Skeletal muscle tissue (tissue), 3 donors: ENCODE measurements at regions not wholly inside any gene's neighbourhood (a gene's known extent, or its start where the extent isn't known, plus 50 kb on each side); places are given as distances from the start of the nearest gene placed in this dataset.

Experiments
- H3K27ac ChIP-seq: one replicate; pipeline ENCODE4 v1.7.0; 2013; ENCODE audit warnings: mild to moderate bottlenecking, low read depth, low read length, inconsistent platforms
- H3K27me3 ChIP-seq, 3 donors: one replicate each; pipeline ENCODE4 v1.7.0; 2013; ENCODE audit warnings: low read length in 3 of 3; ENCODE audit not compliant: control insufficient read depth in 3 of 3, insufficient read depth in 3 of 3
- H3K36me3 ChIP-seq, 3 donors: one replicate each; pipeline ENCODE4 v1.7.0; 2013; ENCODE audit warnings: low read length in 3 of 3; ENCODE audit not compliant: control insufficient read depth in 3 of 3, insufficient read depth in 3 of 3
- H3K4me1 ChIP-seq, 3 donors: one replicate each; pipeline ENCODE4 v1.7.0; 2013; ENCODE audit warnings: low read length in 3 of 3, mild to moderate bottlenecking in 3 of 3; ENCODE audit not compliant: control insufficient read depth in 3 of 3, insufficient read depth in 3 of 3
- H3K4me3 ChIP-seq, 3 donors: one replicate each; pipeline ENCODE4 v1.7.0; 2013; ENCODE audit warnings: low read length in 3 of 3
- H3K9ac ChIP-seq, 3 donors: one replicate each; pipeline ENCODE4 v1.7.0; 2013; ENCODE audit warnings: low read length in 3 of 3, mild to moderate bottlenecking in 3 of 3, moderate library complexity in 2 of 3, low read depth in 1 of 3
- H3K9me3 ChIP-seq, 3 donors: one replicate each; pipeline ENCODE4 v1.7.0; 2013; ENCODE audit warnings: low read length in 3 of 3; ENCODE audit not compliant: control insufficient read depth in 3 of 3
- donor health status: Osteomylitis.

DNA sequence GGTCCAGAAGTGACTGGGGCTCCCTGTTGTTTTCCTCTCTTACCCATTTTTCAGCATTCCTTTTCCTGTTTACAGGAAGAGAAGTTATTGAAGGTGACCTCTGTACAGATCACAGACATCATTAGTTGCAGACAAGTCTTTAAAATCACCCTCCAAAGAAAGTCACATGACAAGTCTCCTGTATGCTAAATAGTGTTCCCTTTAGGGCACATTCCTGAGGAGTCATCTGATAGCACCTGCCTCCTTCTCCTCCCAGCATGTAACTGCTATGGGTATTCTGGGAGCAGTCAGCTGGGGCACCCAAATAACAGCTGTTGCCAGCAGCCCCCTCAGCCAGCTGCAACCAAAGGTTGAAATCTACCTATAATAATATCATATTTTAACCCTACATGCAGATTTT lies 200.6 kb downstream of the PTGER3 start:
- H3K36me3 ChIP-seq, result no peaks in the 10 kb centered on the region
- no peak overlapping the region for H3K27ac ChIP-seq
- H3K27me3 ChIP-seq, result no peaks in the 10 kb centered on the region

DNA sequence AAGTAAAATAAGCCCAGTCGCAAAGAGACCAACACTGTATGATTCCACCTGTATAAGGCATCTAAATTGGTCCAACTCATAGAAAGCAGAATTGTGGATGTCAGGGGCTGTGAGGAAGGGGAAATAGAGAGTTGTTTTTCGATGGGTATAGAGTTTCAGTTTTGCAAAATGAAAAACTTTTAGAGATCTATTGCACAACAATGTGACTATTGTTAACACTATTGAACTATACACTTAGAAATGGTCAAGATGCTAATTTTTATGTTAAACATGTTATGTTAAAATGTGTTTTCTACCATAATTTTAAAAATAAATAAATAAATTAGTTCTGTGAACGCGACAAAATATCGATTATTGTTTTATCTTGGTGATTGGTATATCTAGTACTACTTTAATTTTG lies 192.4 kb downstream of the PTGER3 start:
- H3K27me3 ChIP-seq, result no peaks in the 10 kb centered on the region

More for the DNA sequence above, 200.6 kb downstream of the PTGER3 start:
- H3K4me1 ChIP-seq, result no peaks in the 10 kb centered on the region
- H3K9ac ChIP-seq, result no peak overlapping the region
- no peak overlapping the region for H3K4me3 ChIP-seq
- no peaks in the 10 kb centered on the region for H3K9me3 ChIP-seq

GRCh38 chr1:70856201-70856600 lies 191.4 kb downstream of the PTGER3 start:
- Histone ChIP-seq H3K36me3 (no peaks in the 10 kb centered on the region), H3K4me1 (no peaks in the 10 kb centered on the region), H3K9ac (no peak overlapping the region), H3K27ac (no peak overlapping the region), H3K4me3 (no peak overlapping the region), H3K27me3 (no peaks in the 10 kb centered on the region), H3K9me3 (no peaks in the 10 kb centered on the region)

More for the DNA sequence above, 192.4 kb downstream of the PTGER3 start:
- H3K27ac ChIP-seq, result no peak overlapping the region
- no peaks in the 10 kb centered on the region for H3K9me3 ChIP-seq
- no peak overlapping the region for H3K4me3 ChIP-seq
- H3K9ac ChIP-seq, result no peak overlapping the region
- H3K4me1 ChIP-seq, result no peaks in the 10 kb centered on the region
- H3K36me3 ChIP-seq, result no peaks in the 10 kb centered on the region

DNA sequence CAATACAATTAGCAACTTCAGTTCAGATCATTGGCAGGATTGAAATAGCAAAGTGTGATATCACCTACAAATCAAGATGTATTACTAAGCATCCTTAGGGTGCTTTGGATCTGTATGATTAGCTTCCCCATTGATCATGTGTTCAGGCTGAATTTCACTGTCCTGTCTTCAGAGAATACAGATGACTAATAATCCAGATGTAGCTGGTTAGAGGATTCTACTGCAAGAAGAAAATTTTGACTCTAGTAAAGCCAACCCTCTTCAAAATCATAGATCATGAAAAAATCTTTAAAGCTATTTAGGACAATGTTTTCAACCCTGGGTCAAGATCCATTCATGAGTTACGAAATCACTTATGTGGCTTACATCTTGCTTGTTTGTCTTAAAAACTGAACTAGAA lies 184.4 kb downstream of the PTGER3 start:
- H3K36me3 ChIP-seq, result no peaks in the 10 kb centered on the region
- H3K27ac ChIP-seq, result no peak overlapping the region
- H3K9me3 ChIP-seq, result no peaks in the 10 kb centered on the region
- H3K27me3 ChIP-seq, result no peaks in the 10 kb centered on the region
- no peak overlapping the region for H3K4me3 ChIP-seq
- H3K9ac ChIP-seq, result no peak overlapping the region
- no peaks in the 10 kb centered on the region for H3K4me1 ChIP-seq

GRCh38 chr1:70864302-70864701 lies 183.3 kb downstream of the PTGER3 start:
- H3K27me3 ChIP-seq, result no peaks in the 10 kb centered on the region
- H3K27ac ChIP-seq, result no peak overlapping the region
- no peaks in the 10 kb centered on the region for H3K9me3 ChIP-seq
- no peak overlapping the region for H3K4me3 ChIP-seq
- H3K36me3 ChIP-seq, result no peaks in the 10 kb centered on the region
- no peaks in the 10 kb centered on the region for H3K4me1 ChIP-seq
- H3K9ac ChIP-seq, result no peak overlapping the region

- H3K27me3 ChIP-seq, result no peaks in the 10 kb centered on the region
- H3K9me3 ChIP-seq, result peaks cover 0 to 2% (median 0%) of the 10 kb centered on the region in 3 donors
- H3K9ac ChIP-seq, result no peak overlapping the region
- H3K4me3 ChIP-seq, result no peak overlapping the region
- H3K4me1 ChIP-seq, result no peaks in the 10 kb centered on the region
- H3K36me3 ChIP-seq, result no peaks in the 10 kb centered on the region
- no peak overlapping the region for H3K27ac ChIP-seq
These were observed 180.9 kb downstream of the PTGER3 start for GRCh38 chr1:70866542-70867264.

GRCh38 chr1:70871790-70872189 lies 175.8 kb downstream of the PTGER3 start:
- no peak overlapping the region for H3K4me3 ChIP-seq
- H3K36me3 ChIP-seq, result no peaks in the 10 kb centered on the region
- no peak overlapping the region for H3K27ac ChIP-seq
- no peaks in the 10 kb centered on the region for H3K4me1 ChIP-seq
- no peak overlapping the region for H3K9ac ChIP-seq
- H3K27me3 ChIP-seq, result no peaks in the 10 kb centered on the region
- H3K9me3 ChIP-seq, result peaks cover 0 to 2% (median 0%) of the 10 kb centered on the region in 3 donors

- no peak overlapping the region for H3K4me3 ChIP-seq
- no peak overlapping the region for H3K9ac ChIP-seq
- peaks cover 0 to 2% (median 0%) of the 10 kb centered on the region in 3 donors for H3K9me3 ChIP-seq
- no peak overlapping the region for H3K27ac ChIP-seq
- no peaks in the 10 kb centered on the region for H3K4me1 ChIP-seq
- H3K36me3 ChIP-seq, result no peaks in the 10 kb centered on the region
- no peaks in the 10 kb centered on the region for H3K27me3 ChIP-seq
These were observed 173.6 kb downstream of the PTGER3 start for GRCh38 chr1:70874063-70874462.

DNA sequence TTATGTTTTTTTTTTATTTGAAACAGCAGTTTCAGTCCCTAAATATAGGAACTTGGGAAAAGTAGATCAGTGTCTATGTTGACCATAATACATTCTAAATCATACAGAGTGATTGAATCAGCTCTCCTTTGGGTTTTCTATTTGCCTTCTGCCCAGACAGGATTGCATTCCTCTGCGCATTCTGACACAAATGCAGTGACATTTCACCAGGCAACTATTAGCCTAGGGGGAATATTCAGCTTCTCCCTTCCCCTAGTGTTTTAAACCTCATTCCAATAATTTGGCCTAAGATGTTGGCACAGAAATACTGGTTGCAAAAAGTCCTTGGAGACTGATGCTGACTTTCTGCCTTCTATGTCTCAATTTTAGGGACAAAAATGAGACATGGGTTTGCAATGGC lies 172.8 kb downstream of the PTGER3 start:
- Histone ChIP-seq H3K36me3 (no peaks in the 10 kb centered on the region), H3K27ac (no peak overlapping the region), H3K4me1 (no peaks in the 10 kb centered on the region), H3K27me3 (no peaks in the 10 kb centered on the region), H3K9ac (no peak overlapping the region), H3K9me3 (no peaks in the 10 kb centered on the region), H3K4me3 (no peak overlapping the region)

DNA sequence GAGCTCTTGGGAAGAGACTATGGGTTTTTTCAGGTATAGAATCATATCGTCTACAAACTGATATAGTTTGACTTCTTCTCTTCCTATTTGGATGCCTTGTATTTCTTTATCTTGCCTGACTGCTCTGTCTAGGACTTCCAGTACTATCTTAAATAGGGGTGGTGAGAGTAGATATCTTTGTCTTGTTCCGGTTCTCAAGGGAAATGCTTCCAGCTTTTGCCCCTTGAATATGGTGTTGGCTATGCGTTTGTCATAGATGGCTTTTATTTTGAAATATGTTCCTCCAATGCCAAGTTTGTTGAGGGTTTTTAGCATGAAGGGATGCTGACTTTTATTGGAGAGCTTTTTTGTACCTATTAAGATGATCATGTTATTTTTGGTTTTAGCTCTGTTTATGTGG lies 170.3 kb downstream of the PTGER3 start:
- no peaks in the 10 kb centered on the region for H3K9me3 ChIP-seq
- no peak overlapping the region for H3K27ac ChIP-seq
- H3K4me3 ChIP-seq, result no peak overlapping the region
- H3K27me3 ChIP-seq, result no peaks in the 10 kb centered on the region
- no peak overlapping the region for H3K9ac ChIP-seq
- H3K4me1 ChIP-seq, result no peaks in the 10 kb centered on the region
- no peaks in the 10 kb centered on the region for H3K36me3 ChIP-seq
